Kidney (tissue), 13 donors: ENCODE measurements at regions not wholly inside any gene's neighbourhood (a gene's known extent, or its start where the extent isn't known, plus 50 kb on each side); places are given as distances from the start of the nearest gene placed in this dataset.
A peak's percentile ranks its signal among the peaks of the same experiment; 100 is the strongest.
"Not testable (repeated sequence)": the region's sequence is repeated elsewhere in the genome, so short reads cannot be mapped to it uniquely, and the experiment has no call there.

Experiments used
- DNase-seq, 5 donors: peaks; one replicate each; pipeline ENCODE4 v3.0.0-alpha.2; 2013 to 2020
- FAIRE-seq: peaks from 2 replicates; lab custom pipeline; 2012; peaks lifted over from hg19 to GRCh38; lab: Jason Lieb, UNC
- H3K27ac ChIP-seq, 2 donors: one replicate each; pipeline ENCODE4 v1.7.0; 2013; ENCODE audit warnings: low read depth in 2 of 2, low read length in 2 of 2, inconsistent platforms in 1 of 2
- H3K27me3 ChIP-seq: one replicate; pipeline ENCODE4 v1.7.1; 2013; ENCODE audit warnings: low read length, inconsistent platforms; ENCODE audit not compliant: control insufficient read depth, insufficient read depth
- H3K36me3 ChIP-seq, 3 donors: one replicate each; pipeline versions ENCODE4 v1.7.0 to v1.7.1; 2013; ENCODE audit warnings: low read length in 3 of 3, control low read depth in 1 of 3, inconsistent platforms in 1 of 3; ENCODE audit not compliant: insufficient read depth in 3 of 3, control insufficient read depth in 2 of 3
- H3K4me1 ChIP-seq, 3 donors: one replicate each; pipeline versions ENCODE4 v1.7.0 to v1.7.1; 2013; ENCODE audit warnings: low read length in 3 of 3, inconsistent platforms in 1 of 3, low read depth in 1 of 3; ENCODE audit not compliant: control insufficient read depth in 2 of 3, insufficient read depth in 2 of 3
- H3K4me3 ChIP-seq, 3 donors: one replicate each; pipeline versions ENCODE4 v1.7.0 to v1.8.1; 2013; ENCODE audit warnings: low read length in 3 of 3, control low read depth in 1 of 3, inconsistent platforms in 1 of 3
- H3K9ac ChIP-seq, 3 donors: one replicate each; pipeline versions ENCODE4 v1.7.0 to v1.7.1; 2013; ENCODE audit warnings: low read length in 3 of 3, control low read depth in 1 of 3, inconsistent platforms in 1 of 3
- H3K9me3 ChIP-seq, 3 donors: one replicate each; pipeline versions ENCODE4 v1.7.0 to v1.7.1; 2013; ENCODE audit warnings: low read length in 3 of 3, control low read depth in 1 of 3, inconsistent platforms in 1 of 3; ENCODE audit not compliant: control insufficient read depth in 2 of 3, insufficient read depth in 1 of 3
- intact Hi-C: fragments of 100-400 bp; cut with DNase I; formaldehyde crosslinking; loops from one replicate; pipeline ENCODE4 v1.11.1; 2022
- TF ChIP-seq, protein P1 (sequence below): IDR thresholded peaks from 3 replicates; pipeline ENCODE4 v1.5.1; 2012; ENCODE audit warnings: mild to moderate bottlenecking, moderate library complexity, borderline replicate concordance; ENCODE audit not compliant: insufficient read depth; ENCODE audit errors: extremely low read depth
- donor health status: control.
- donor health status: control.
- donor health status: control.
- donor health status: control.
- donor health status: control.
- donor health status: DM: yes; HTN: yes; CAD: no.
- donor health status: Normal renal cell carcinoma (clear cell type).

DNA sequence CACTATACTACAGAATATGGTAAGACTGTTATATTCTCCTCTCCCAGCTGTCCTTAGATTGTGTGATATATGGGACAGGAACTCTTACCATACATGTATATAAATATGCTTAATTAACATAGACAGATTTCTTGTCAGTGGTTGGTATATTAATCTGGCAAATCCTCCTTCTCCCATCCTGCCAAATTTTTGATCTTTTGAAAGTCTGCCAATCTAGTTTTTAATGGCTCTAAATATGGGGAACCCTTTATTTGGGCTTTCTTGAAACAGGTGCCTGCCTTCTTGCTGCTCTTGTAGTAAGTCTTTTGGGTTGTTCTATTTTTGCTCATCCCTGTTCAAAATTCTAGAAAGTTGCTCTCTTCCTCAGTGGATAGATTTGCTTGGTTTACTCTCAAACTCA, 63.5 kb downstream of the SPATA31D1 start:
- H3K9ac ChIP-seq: no peak overlapping the region
- H3K27ac ChIP-seq: no peak overlapping the region
- H3K36me3 ChIP-seq: no peaks in the 10 kb centered on the region
- H3K4me3 ChIP-seq: no peak overlapping the region
- no peaks in the 10 kb centered on the region for H3K9me3 ChIP-seq
- FAIRE-seq (no peak), DNase-seq (no peak)
- H3K4me1 ChIP-seq: no peaks in the 10 kb centered on the region
- intact Hi-C loops: no loop called here
- TF ChIP-seq, protein P1, sequence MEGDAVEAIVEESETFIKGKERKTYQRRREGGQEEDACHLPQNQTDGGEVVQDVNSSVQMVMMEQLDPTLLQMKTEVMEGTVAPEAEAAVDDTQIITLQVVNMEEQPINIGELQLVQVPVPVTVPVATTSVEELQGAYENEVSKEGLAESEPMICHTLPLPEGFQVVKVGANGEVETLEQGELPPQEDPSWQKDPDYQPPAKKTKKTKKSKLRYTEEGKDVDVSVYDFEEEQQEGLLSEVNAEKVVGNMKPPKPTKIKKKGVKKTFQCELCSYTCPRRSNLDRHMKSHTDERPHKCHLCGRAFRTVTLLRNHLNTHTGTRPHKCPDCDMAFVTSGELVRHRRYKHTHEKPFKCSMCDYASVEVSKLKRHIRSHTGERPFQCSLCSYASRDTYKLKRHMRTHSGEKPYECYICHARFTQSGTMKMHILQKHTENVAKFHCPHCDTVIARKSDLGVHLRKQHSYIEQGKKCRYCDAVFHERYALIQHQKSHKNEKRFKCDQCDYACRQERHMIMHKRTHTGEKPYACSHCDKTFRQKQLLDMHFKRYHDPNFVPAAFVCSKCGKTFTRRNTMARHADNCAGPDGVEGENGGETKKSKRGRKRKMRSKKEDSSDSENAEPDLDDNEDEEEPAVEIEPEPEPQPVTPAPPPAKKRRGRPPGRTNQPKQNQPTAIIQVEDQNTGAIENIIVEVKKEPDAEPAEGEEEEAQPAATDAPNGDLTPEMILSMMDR: no peak
- H3K27me3 ChIP-seq: no peaks in the 10 kb centered on the region

DNA sequence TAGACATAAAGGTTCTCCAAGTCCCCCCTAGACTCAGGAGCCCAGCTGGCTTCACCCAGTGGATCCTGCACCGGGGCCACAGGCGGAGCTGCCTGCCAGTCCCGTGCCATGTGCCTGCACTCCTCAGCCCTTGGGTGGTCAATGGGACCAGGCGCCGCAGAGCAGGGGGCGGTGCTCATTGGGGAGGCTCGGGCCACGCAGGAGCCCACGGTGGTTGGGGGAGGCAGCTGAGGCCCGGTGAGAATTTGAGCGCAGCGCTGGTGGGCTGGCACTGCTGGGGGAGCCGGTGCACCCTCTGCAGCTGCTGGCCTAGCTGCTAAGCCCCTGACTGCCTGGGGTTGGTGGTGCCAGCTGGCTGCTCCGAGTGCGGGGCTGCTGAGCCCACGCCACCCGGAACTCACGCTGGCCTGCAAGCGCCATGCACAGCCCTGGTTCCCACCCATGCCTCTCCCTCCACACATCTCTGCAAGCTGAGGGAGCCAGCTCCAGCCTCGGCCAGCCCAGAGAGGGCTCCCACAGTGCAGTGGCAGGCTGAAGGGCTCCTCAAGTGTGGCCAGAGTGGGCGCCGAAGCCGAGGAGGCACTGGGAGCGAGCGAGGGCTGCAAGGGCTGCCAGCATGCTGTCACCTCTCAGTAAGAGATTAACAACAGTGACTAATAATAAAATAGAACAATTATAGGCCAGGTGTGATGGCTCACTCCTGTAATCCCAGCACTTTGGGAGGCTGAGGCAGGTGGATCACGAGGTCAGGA, 65.9 kb downstream of the SPATA31D1 start:
- intact Hi-C loops: no loop called here

DNA sequence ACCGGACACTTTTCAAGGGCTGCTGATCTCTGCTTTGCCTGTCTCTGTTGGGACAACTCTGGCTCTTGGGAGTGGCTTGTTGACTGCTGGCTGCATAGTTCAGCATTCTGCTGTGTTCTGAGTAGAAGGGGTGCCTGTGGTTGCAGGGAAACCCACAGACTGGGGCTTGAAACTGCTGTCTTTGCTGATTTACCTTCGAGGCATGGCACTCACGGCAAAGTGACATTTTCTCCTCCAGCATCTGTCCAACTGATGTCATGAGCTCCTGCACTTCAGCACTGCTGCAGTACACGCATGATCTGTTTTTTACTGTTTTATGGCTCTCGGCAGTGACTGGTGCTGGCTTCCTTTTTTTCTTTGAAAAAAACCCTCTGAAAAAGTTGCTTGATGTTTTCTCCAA, 69.2 kb downstream of the SPATA31D1 start:
- H3K27me3 ChIP-seq: no peaks in the 10 kb centered on the region
- no peak overlapping the region for H3K27ac ChIP-seq
- intact Hi-C loops: no loop called here
- no peak overlapping the region for H3K9ac ChIP-seq
- no peaks in the 10 kb centered on the region for H3K36me3 ChIP-seq
- H3K4me1 ChIP-seq: no peaks in the 10 kb centered on the region
- no peaks in the 10 kb centered on the region for H3K9me3 ChIP-seq
- DNase-seq (peak in 2 of 5 donors; percentile 14 to 29), FAIRE-seq (no peak)
- H3K4me3 ChIP-seq: no peak overlapping the region
- TF ChIP-seq, protein P1: no peak

More for the DNA sequence above, 65.9 kb downstream of the SPATA31D1 start:
- H3K4me3 ChIP-seq: no peak overlapping the region
- FAIRE-seq (no peak), DNase-seq (no peak)
- no peaks in the 10 kb centered on the region for H3K9me3 ChIP-seq
- H3K27me3 ChIP-seq: no peaks in the 10 kb centered on the region
- H3K27ac ChIP-seq: no peak overlapping the region
- H3K36me3 ChIP-seq: no peaks in the 10 kb centered on the region
- TF ChIP-seq, protein P1: no peak
- no peaks in the 10 kb centered on the region for H3K4me1 ChIP-seq
- no peak overlapping the region for H3K9ac ChIP-seq

DNA sequence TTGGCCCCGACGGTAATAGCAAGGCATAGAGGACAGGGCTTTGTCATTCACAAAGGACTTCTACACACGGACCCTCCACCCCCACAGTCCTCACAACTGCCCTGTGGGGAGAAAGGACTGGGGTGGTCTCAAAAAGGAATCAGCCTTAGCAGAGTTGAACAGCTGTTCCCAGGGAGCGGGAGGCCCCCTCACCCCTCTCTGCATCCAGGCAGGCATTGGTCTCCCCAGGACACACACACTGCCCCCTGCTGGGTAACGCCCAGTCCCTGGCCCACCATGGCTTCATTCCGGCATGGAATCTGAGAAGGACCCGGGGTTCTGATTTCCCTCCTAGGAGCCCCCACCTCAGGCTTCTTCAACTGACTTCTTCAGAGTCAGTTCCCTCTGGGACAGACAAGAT, 73.2 kb downstream of the SPATA31D1 start:
- FAIRE-seq, H3K9me3 ChIP-seq, H3K4me3 ChIP-seq, H3K36me3 ChIP-seq, H3K27me3 ChIP-seq, H3K9ac ChIP-seq, H3K27ac ChIP-seq, H3K4me1 ChIP-seq, intact Hi-C loops: not testable (repeated sequence)
- peak in 1 of 5 donors; percentile 53 for DNase-seq
